ENCODE measurements at regions not wholly inside any gene's neighbourhood (a gene's known extent, or its start where the extent isn't known, plus 50 kb on each side); places are given as distances from the start of the nearest gene placed in this dataset.

- Histone ChIP-seq H3K4me2 (ENCODE audit: unreplicated experiment) (no peak overlapping the region), H3K36me3 (ENCODE audit: low read depth) (no peaks in the 10 kb centered on the region), H3K9me3 (ENCODE audit: low read depth) (no peaks in the 10 kb centered on the region), H3K4me3 (no peak overlapping the region), H3K79me2 (ENCODE audit: insufficient read depth) (no peaks in the 10 kb centered on the region), H3K9me2 (ENCODE audit: insufficient read depth) (no peaks in the 10 kb centered on the region), H4K20me1 (ENCODE audit: insufficient read depth) (no peaks in the 10 kb centered on the region), H3K4me1 (ENCODE audit: insufficient read depth) (no peaks in the 10 kb centered on the region), H3K9ac (no peak overlapping the region), H3K27ac (no peak overlapping the region), H2AFZ (no peak overlapping the region), H3F3A (ENCODE audit: insufficient read depth) (no peaks in the 10 kb centered on the region), H3K27me3 (replicated peaks; ENCODE audit: insufficient read depth) (no peaks in the 10 kb centered on the region)
- 97% methylated on average over 3 of the region's 3 CpGs for WGBS, 2 experiments (ENCODE audit: low coverage in 1 of 2, low lambda C conversion rate in 2 of 2, missing lambda C conversion rate in 2 of 2)
- no peak for DNase-seq
- TF ChIP-seq EZH2phosphoT487 (IDR thresholded peaks at IDR 0.05; ENCODE audit: insufficient read depth, low read depth) (no peak), EZH2 (IDR thresholded peaks at IDR 0.05; ENCODE audit: insufficient read depth, poor library complexity, severe bottlenecking) (no peak)
- in situ Hi-C loops (cut with MboI): no loop called here
These were observed 88.1 kb upstream of the GADL1 start for GRCh38 chr3:30982416-30983075.

- Histone ChIP-seq H3K4me3 (no peak overlapping the region), H4K20me1 (ENCODE audit: insufficient read depth) (no peaks in the 10 kb centered on the region), H3K27ac (no peak overlapping the region), H3K79me2 (ENCODE audit: insufficient read depth) (no peaks in the 10 kb centered on the region), H3K9ac (no peak overlapping the region), H3K36me3 (ENCODE audit: low read depth) (no peaks in the 10 kb centered on the region), H3F3A (ENCODE audit: insufficient read depth) (no peaks in the 10 kb centered on the region), H3K4me2 (ENCODE audit: unreplicated experiment) (no peak overlapping the region), H3K9me2 (ENCODE audit: insufficient read depth) (no peaks in the 10 kb centered on the region), H2AFZ (peak overlapping the region; percentile 46), H3K27me3 (replicated peaks; ENCODE audit: insufficient read depth) (no peaks in the 10 kb centered on the region), H3K9me3 (ENCODE audit: low read depth) (no peaks in the 10 kb centered on the region), H3K4me1 (ENCODE audit: insufficient read depth) (no peaks in the 10 kb centered on the region)
- in situ Hi-C loops (cut with MboI): no loop called here
- no peak for DNase-seq
- TF ChIP-seq EZH2 (IDR thresholded peaks at IDR 0.05; ENCODE audit: insufficient read depth, poor library complexity, severe bottlenecking) (no peak), EZH2phosphoT487 (IDR thresholded peaks at IDR 0.05; ENCODE audit: insufficient read depth, low read depth) (no peak)
- 63 to 66% methylated on average over 4 of the region's 4 CpGs for WGBS, 2 experiments (ENCODE audit: low coverage in 1 of 2, low lambda C conversion rate in 2 of 2, missing lambda C conversion rate in 2 of 2)
These were observed 90.6 kb upstream of the GADL1 start for GRCh38 chr3:30984855-30985749.

GRCh38 chr3:30986551-30986950, 92.1 kb upstream of the GADL1 start:
- no peak overlapping the region for H3K9ac ChIP-seq
- H3K4me1 ChIP-seq (ENCODE audit: insufficient read depth): no peaks in the 10 kb centered on the region
- no peak overlapping the region for H3K4me2 ChIP-seq (ENCODE audit: unreplicated experiment)
- TF ChIP-seq EZH2 (IDR thresholded peaks at IDR 0.05; ENCODE audit: insufficient read depth, poor library complexity, severe bottlenecking): no peak
- TF ChIP-seq EZH2phosphoT487 (IDR thresholded peaks at IDR 0.05; ENCODE audit: insufficient read depth, low read depth): no peak
- in situ Hi-C loops (cut with MboI): no loop called here
- no peak for DNase-seq
- no peaks in the 10 kb centered on the region for H4K20me1 ChIP-seq (ENCODE audit: insufficient read depth)
- H3K9me2 ChIP-seq (ENCODE audit: insufficient read depth): no peaks in the 10 kb centered on the region
- no peaks in the 10 kb centered on the region for H3K36me3 ChIP-seq (ENCODE audit: low read depth)
- H2AFZ ChIP-seq: no peak overlapping the region
- no peaks in the 10 kb centered on the region for H3K79me2 ChIP-seq (ENCODE audit: insufficient read depth)
- no peaks in the 10 kb centered on the region for H3F3A ChIP-seq (ENCODE audit: insufficient read depth)
- H3K4me3 ChIP-seq: no peak overlapping the region
- H3K27ac ChIP-seq: no peak overlapping the region
- no peaks in the 10 kb centered on the region for H3K9me3 ChIP-seq (ENCODE audit: low read depth)
- no peaks in the 10 kb centered on the region for H3K27me3 ChIP-seq (replicated peaks; ENCODE audit: insufficient read depth)
- 96 to 98% methylated on average over 3 of the region's 3 CpGs for WGBS, 2 experiments (ENCODE audit: low coverage in 1 of 2, low lambda C conversion rate in 2 of 2, missing lambda C conversion rate in 2 of 2)

- Histone ChIP-seq H3K36me3 (ENCODE audit: low read depth) (no peaks in the 10 kb centered on the region), H3K4me1 (ENCODE audit: insufficient read depth) (no peaks in the 10 kb centered on the region), H3K9me3 (ENCODE audit: low read depth) (no peaks in the 10 kb centered on the region), H3F3A (ENCODE audit: insufficient read depth) (no peaks in the 10 kb centered on the region), H3K79me2 (ENCODE audit: insufficient read depth) (no peaks in the 10 kb centered on the region), H3K27me3 (replicated peaks; ENCODE audit: insufficient read depth) (no peaks in the 10 kb centered on the region), H3K4me2 (ENCODE audit: unreplicated experiment) (no peak overlapping the region), H3K9ac (no peak overlapping the region), H3K9me2 (ENCODE audit: insufficient read depth) (no peaks in the 10 kb centered on the region), H3K4me3 (no peak overlapping the region), H3K27ac (no peak overlapping the region), H2AFZ (no peak overlapping the region), H4K20me1 (ENCODE audit: insufficient read depth) (no peaks in the 10 kb centered on the region)
- in situ Hi-C loops (cut with MboI): no loop called here
- no peak for DNase-seq
- WGBS, 2 experiments (ENCODE audit: low coverage in 1 of 2, low lambda C conversion rate in 2 of 2, missing lambda C conversion rate in 2 of 2): 71 to 77% methylated on average over 3 of the region's 3 CpGs
- TF ChIP-seq EZH2 (IDR thresholded peaks at IDR 0.05; ENCODE audit: insufficient read depth, poor library complexity, severe bottlenecking): no peak
- TF ChIP-seq EZH2phosphoT487 (IDR thresholded peaks at IDR 0.05; ENCODE audit: insufficient read depth, low read depth): no peak
These were observed 94.3 kb upstream of the GADL1 start for GRCh38 chr3:30988769-30989168.

Data from GM23248 (cell line).